ENCODE measurements at regions not wholly inside any gene's neighbourhood (a gene's known extent, or its start where the extent isn't known, plus 50 kb on each side); places are given as distances from the start of the nearest gene placed in this dataset.

- TF ChIP-seq EZH2phosphoT487 (conservative IDR thresholded peaks at IDR 0.05; ENCODE audit: low read length) (no peak), CTCF (IDR thresholded peaks at IDR 0.05; ENCODE audit: insufficient read depth, low read length, poor library complexity, severe bottlenecking) (no peak)
These were observed 244.2 kb upstream of the USP15 start for GRCh38 chr12:62016021-62016420.
